ACC112 (cell line): ENCODE measurements at regions not wholly inside any gene's neighbourhood (a gene's known extent, or its start where the extent isn't known, plus 50 kb on each side); places are given as distances from the start of the nearest gene placed in this dataset.

Source experiments
- H2AFZ ChIP-seq: fragments of 200-600 bp; sonication (generic); one replicate; pipeline ENCODE4 v1.6.0; 2017; ENCODE audit warnings: antibody characterized with exemption, low read length; ENCODE audit not compliant: unreplicated experiment
- H3K27ac ChIP-seq: fragments of 200-600 bp; sonication (generic); 2 replicates; pipeline ENCODE4 v1.5.1; 2014; ENCODE audit warnings: low read depth, mild to moderate bottlenecking, antibody characterized with exemption, low read length, moderate library complexity
- H3K27me3 ChIP-seq: fragments of 200-600 bp; sonication (generic); 2 replicates; pipeline ENCODE4 v1.6.1; 2014; ENCODE audit warnings: mild to moderate bottlenecking, antibody characterized with exemption, low read length, moderate library complexity, mixed read lengths; ENCODE audit not compliant: insufficient read depth
- H3K36me3 ChIP-seq: fragments of 200-600 bp; sonication (generic); 2 replicates; pipeline ENCODE4 v1.6.1; 2016; ENCODE audit warnings: mild to moderate bottlenecking, antibody characterized with exemption, low read length, moderate library complexity, mixed read lengths; ENCODE audit not compliant: insufficient read depth
- H3K4me1 ChIP-seq: fragments of 200-600 bp; sonication (generic); one replicate; pipeline ENCODE4 v1.6.1; 2016; ENCODE audit warnings: low read length, mixed read lengths; ENCODE audit not compliant: insufficient read depth, unreplicated experiment, control insufficient read depth
- H3K4me3 ChIP-seq: fragments of 200-600 bp; sonication (generic); 2 replicates; pipeline ENCODE4 v1.5.1; 2014; ENCODE audit warnings: mild to moderate bottlenecking, low read depth, low read length
- H3K79me2 ChIP-seq: fragments of 200-600 bp; sonication (generic); one replicate; pipeline ENCODE4 v1.6.0; 2016; ENCODE audit warnings: low read length; ENCODE audit not compliant: control insufficient read depth, unreplicated experiment, insufficient read depth

GRCh38 chr9:78557540-78557939 is 260.6 kb downstream of the PSAT1 start:
- Histone ChIP-seq H3K4me3 (no peak overlapping the region), H2AFZ (no peak overlapping the region), H3K36me3 (no peaks in the 10 kb centered on the region), H3K4me1 (peaks cover 14% of the 10 kb centered on the region), H3K79me2 (no peaks in the 10 kb centered on the region), H3K27me3 (no peaks in the 10 kb centered on the region), H3K27ac (no peak overlapping the region)

GRCh38 chr9:78559449-78559885 is 262.5 kb downstream of the PSAT1 start:
- no peaks in the 10 kb centered on the region for H3K27me3 ChIP-seq

GRCh38 chr9:78562021-78562420 is 265.1 kb downstream of the PSAT1 start:
- Histone ChIP-seq H3K27ac (no peak overlapping the region), H3K27me3 (no peaks in the 10 kb centered on the region), H3K4me1 (peaks cover 23% of the 10 kb centered on the region), H3K36me3 (no peaks in the 10 kb centered on the region), H3K79me2 (no peaks in the 10 kb centered on the region), H3K4me3 (no peak overlapping the region), H2AFZ (no peak overlapping the region)

More at GRCh38 chr9:78559449-78559885, 262.5 kb downstream of the PSAT1 start:
- no peak overlapping the region for H3K4me3 ChIP-seq
- H3K36me3 ChIP-seq = no peaks in the 10 kb centered on the region
- peaks cover 14% of the 10 kb centered on the region for H3K4me1 ChIP-seq
- H3K27ac ChIP-seq = peak overlapping the region; percentile 3; the same call in 1 of the 2 replicates
- no peaks in the 10 kb centered on the region for H3K79me2 ChIP-seq
- peak overlapping the region; percentile 64 for H2AFZ ChIP-seq

- Histone ChIP-seq H3K27ac (no peak overlapping the region), H2AFZ (no peak overlapping the region), H3K27me3 (no peaks in the 10 kb centered on the region), H3K79me2 (no peaks in the 10 kb centered on the region), H3K4me1 (peaks cover 32% of the 10 kb centered on the region), H3K36me3 (no peaks in the 10 kb centered on the region), H3K4me3 (no peak overlapping the region)
Observed at GRCh38 chr9:78563269-78563668, 266.3 kb downstream of the PSAT1 start.

- Histone ChIP-seq H3K27me3 (no peaks in the 10 kb centered on the region), H3K79me2 (no peaks in the 10 kb centered on the region), H2AFZ (no peak overlapping the region), H3K36me3 (no peaks in the 10 kb centered on the region), H3K4me3 (no peak overlapping the region), H3K27ac (no peak overlapping the region), H3K4me1 (peaks cover 18% of the 10 kb centered on the region)
Observed at GRCh38 chr9:78565481-78565880, 268.6 kb downstream of the PSAT1 start.

- no peaks in the 10 kb centered on the region for H3K27me3 ChIP-seq
- peaks cover 18% of the 10 kb centered on the region for H3K4me1 ChIP-seq
- no peaks in the 10 kb centered on the region for H3K79me2 ChIP-seq
- peak overlapping the region; percentile 95 for H2AFZ ChIP-seq
- peak overlapping the region; percentile 77 for H3K27ac ChIP-seq
- no peaks in the 10 kb centered on the region for H3K36me3 ChIP-seq
- no peak overlapping the region for H3K4me3 ChIP-seq
Observed at GRCh38 chr9:78566521-78566920, 269.6 kb downstream of the PSAT1 start.

- Histone ChIP-seq H2AFZ (peak overlapping the region; percentile 95), H3K27ac (peak overlapping the region; percentile 77), H3K36me3 (no peaks in the 10 kb centered on the region), H3K79me2 (no peaks in the 10 kb centered on the region), H3K27me3 (no peaks in the 10 kb centered on the region), H3K4me1 (peaks cover 18% of the 10 kb centered on the region), H3K4me3 (peak overlapping the region; percentile 22; the same call in 1 of the 2 replicates)
Observed at GRCh38 chr9:78566948-78567675, 270.2 kb downstream of the PSAT1 start.

- H3K27me3 ChIP-seq = no peaks in the 10 kb centered on the region
- H3K4me1 ChIP-seq = peaks cover 18% of the 10 kb centered on the region
- H2AFZ ChIP-seq = peak overlapping the region; percentile 95
- H3K4me3 ChIP-seq = no peak overlapping the region; the same call in 1 of the 2 replicates
- H3K79me2 ChIP-seq = no peaks in the 10 kb centered on the region
- H3K27ac ChIP-seq = peak overlapping the region; percentile 77
- H3K36me3 ChIP-seq = no peaks in the 10 kb centered on the region
Observed at GRCh38 chr9:78567693-78568092, 270.8 kb downstream of the PSAT1 start.

- Histone ChIP-seq H2AFZ (no peak overlapping the region), H3K4me1 (peaks cover 18% of the 10 kb centered on the region), H3K27me3 (no peaks in the 10 kb centered on the region), H3K4me3 (no peak overlapping the region), H3K27ac (no peak overlapping the region), H3K79me2 (no peaks in the 10 kb centered on the region), H3K36me3 (no peaks in the 10 kb centered on the region)
Observed at GRCh38 chr9:78568774-78569173, 271.8 kb downstream of the PSAT1 start.

- peaks cover 7% of the 10 kb centered on the region for H3K4me1 ChIP-seq
- no peak overlapping the region for H3K4me3 ChIP-seq
- H3K27ac ChIP-seq = no peak overlapping the region
- H3K79me2 ChIP-seq = no peaks in the 10 kb centered on the region
- H3K36me3 ChIP-seq = no peaks in the 10 kb centered on the region
- no peak overlapping the region for H2AFZ ChIP-seq
- no peaks in the 10 kb centered on the region for H3K27me3 ChIP-seq
Observed at GRCh38 chr9:78572266-78572665, 275.3 kb downstream of the PSAT1 start.

GRCh38 chr9:78573205-78573604 is 276.3 kb downstream of the PSAT1 start:
- Histone ChIP-seq H3K79me2 (no peaks in the 10 kb centered on the region), H3K36me3 (no peaks in the 10 kb centered on the region)

More at GRCh38 chr9:78573205-78573604, 276.3 kb downstream of the PSAT1 start:
- no peak overlapping the region for H2AFZ ChIP-seq
- no peaks in the 10 kb centered on the region for H3K4me1 ChIP-seq
- no peak overlapping the region for H3K4me3 ChIP-seq
- H3K27me3 ChIP-seq = no peaks in the 10 kb centered on the region
- H3K27ac ChIP-seq = no peak overlapping the region
